ENCODE measurements at regions not wholly inside any gene's neighbourhood (a gene's known extent, or its start where the extent isn't known, plus 50 kb on each side); places are given as distances from the start of the nearest gene placed in this dataset.

DNA sequence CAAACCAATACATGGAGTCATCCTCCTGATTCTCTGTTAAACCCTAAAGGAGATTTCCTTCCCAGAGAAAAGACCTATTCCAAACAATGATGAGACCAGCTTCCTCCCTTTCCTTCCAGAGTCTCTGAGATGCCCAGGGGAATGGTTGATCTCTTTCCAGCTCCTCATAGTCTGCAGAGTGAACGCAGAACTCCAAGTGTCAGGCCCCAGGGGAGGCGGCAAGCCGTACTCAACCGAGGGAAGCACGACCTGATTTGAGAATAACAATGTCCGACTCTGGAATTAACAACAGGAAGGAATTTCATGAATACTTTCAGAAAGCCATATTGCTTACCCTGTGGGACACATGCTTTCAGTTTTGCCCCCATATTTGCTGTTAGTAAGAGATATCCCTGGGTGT, 241.7 kb upstream of the GLI3 start:
- Histone ChIP-seq H3K4me3 (ENCODE audit: low read depth in 1 of 2, low read length in 1 of 2) (no peak overlapping the region), H3K27me3 (no peaks in the 10 kb centered on the region), H3K9me3 (no peaks in the 10 kb centered on the region), H3K4me1 (ENCODE audit: control insufficient read depth in 1 of 2, insufficient read depth in 1 of 2, low read depth in 1 of 2, low read length in 1 of 2) (no peaks in the 10 kb centered on the region), H3K36me3 (no peaks in the 10 kb centered on the region), H3K27ac (no peak overlapping the region)
- TF ChIP-seq, protein P1, sequence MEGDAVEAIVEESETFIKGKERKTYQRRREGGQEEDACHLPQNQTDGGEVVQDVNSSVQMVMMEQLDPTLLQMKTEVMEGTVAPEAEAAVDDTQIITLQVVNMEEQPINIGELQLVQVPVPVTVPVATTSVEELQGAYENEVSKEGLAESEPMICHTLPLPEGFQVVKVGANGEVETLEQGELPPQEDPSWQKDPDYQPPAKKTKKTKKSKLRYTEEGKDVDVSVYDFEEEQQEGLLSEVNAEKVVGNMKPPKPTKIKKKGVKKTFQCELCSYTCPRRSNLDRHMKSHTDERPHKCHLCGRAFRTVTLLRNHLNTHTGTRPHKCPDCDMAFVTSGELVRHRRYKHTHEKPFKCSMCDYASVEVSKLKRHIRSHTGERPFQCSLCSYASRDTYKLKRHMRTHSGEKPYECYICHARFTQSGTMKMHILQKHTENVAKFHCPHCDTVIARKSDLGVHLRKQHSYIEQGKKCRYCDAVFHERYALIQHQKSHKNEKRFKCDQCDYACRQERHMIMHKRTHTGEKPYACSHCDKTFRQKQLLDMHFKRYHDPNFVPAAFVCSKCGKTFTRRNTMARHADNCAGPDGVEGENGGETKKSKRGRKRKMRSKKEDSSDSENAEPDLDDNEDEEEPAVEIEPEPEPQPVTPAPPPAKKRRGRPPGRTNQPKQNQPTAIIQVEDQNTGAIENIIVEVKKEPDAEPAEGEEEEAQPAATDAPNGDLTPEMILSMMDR (IDR thresholded peaks at IDR 0.05) = no peak

DNA sequence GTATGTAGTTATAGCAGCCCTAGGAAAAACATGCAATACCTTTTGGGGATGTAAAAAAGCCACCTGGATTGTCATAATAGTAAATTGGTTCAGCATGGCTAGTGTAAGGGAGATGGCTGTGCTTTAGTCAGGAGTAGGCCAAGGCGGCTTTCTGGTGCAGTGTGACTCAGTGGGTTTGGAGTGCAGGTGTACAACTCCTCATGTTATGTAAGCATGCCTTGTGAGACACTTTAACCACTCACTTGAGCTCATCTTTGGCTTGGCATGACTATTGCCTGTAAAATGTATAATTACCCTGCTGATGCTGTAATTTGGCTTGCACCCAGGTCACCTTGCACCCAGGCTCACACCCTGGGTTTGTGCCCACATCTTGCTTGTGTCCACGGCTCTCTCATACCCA, 239.2 kb upstream of the GLI3 start:
- H3K27me3 ChIP-seq = no peaks in the 10 kb centered on the region
- TF ChIP-seq, protein P1 (IDR thresholded peaks at IDR 0.05) = no peak
- no peaks in the 10 kb centered on the region for H3K9me3 ChIP-seq
- no peaks in the 10 kb centered on the region for H3K4me1 ChIP-seq (ENCODE audit: control insufficient read depth in 1 of 2, insufficient read depth in 1 of 2, low read depth in 1 of 2, low read length in 1 of 2)
- no peak overlapping the region for H3K27ac ChIP-seq
- no peaks in the 10 kb centered on the region for H3K36me3 ChIP-seq
- H3K4me3 ChIP-seq (ENCODE audit: low read depth in 1 of 2, low read length in 1 of 2) = no peak overlapping the region

DNA sequence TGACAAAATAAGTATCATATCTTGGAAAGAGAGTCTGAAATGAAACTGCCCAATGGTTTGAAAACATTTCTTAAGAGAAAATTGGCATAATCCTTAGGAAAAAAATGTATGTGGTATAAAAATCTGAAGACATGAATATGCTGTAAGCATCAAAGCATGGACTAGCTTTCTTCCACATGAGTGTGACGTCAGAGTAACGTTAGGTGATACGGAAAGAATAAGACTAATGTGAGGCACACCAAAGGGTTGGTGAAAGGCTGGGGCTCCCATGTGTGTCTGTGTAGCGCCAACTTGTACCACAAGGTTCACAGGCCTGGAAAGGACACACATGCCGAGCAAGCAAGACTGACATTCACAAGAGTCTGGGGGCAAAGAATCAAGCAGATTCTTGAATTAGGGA, 238.1 kb upstream of the GLI3 start:
- TF ChIP-seq, protein P1 (IDR thresholded peaks at IDR 0.05) = no peak
- Histone ChIP-seq H3K36me3 (no peaks in the 10 kb centered on the region), H3K4me1 (ENCODE audit: control insufficient read depth in 1 of 2, insufficient read depth in 1 of 2, low read depth in 1 of 2, low read length in 1 of 2) (no peaks in the 10 kb centered on the region), H3K9me3 (no peaks in the 10 kb centered on the region), H3K27me3 (no peaks in the 10 kb centered on the region), H3K4me3 (ENCODE audit: low read depth in 1 of 2, low read length in 1 of 2) (no peak overlapping the region), H3K27ac (no peak overlapping the region)

DNA sequence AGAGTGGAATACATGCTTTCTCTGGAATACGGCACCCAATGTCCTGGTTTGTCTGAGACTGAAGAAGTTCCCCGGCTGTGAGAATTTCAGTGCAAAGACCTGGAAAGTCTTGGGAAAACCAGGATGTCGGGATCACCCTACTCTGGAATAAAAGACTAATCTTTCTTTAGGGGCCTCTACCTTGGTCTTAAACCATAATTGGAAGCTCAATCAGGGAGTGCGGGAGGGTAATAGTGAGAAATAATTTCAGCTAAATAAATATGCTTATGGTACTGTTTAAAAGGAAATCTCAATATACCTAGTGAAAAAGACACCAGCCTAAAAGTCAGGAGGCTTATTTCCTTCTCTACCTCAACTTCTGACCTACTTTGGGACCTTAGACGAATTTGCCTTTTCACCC, 236.1 kb upstream of the GLI3 start:
- Histone ChIP-seq H3K27me3 (no peaks in the 10 kb centered on the region), H3K27ac (no peak overlapping the region), H3K4me1 (ENCODE audit: control insufficient read depth in 1 of 2, insufficient read depth in 1 of 2, low read depth in 1 of 2, low read length in 1 of 2) (no peaks in the 10 kb centered on the region), H3K9me3 (no peaks in the 10 kb centered on the region), H3K36me3 (no peaks in the 10 kb centered on the region), H3K4me3 (ENCODE audit: low read depth in 1 of 2, low read length in 1 of 2) (no peak overlapping the region)
- TF ChIP-seq, protein P1 (IDR thresholded peaks at IDR 0.05) = no peak

DNA sequence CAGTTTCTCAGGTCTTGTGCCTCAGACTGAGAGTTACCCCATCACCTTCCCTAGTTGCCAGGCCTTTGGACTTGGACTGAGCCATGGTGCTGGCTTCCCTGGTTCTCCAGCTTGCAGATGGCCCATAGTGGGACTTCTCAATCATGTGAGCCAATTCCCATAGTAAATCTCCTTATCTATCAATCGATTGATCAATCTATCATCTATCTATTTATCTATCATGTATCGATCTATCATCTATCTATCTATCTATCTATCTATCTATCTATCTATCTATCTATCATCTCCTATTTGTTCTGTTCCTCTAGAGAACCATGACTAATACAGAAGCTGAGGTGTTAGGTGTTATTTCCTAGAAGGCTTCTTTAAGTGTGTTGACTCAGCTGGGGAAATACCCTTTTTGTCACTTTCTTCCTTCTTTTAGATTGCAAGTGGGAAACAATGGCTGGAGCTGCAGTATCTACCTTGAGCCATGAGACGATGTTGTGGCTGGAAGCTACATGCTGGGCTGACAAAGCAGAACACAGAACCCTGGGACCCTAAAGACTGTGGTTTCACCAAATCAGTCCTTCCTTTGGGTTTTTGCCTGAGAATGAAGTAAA, 234.7 kb upstream of the GLI3 start:
- Histone ChIP-seq H3K27me3 (no peaks in the 10 kb centered on the region), H3K27ac (no peak overlapping the region), H3K36me3 (no peaks in the 10 kb centered on the region), H3K9me3 (no peaks in the 10 kb centered on the region), H3K4me1 (ENCODE audit: control insufficient read depth in 1 of 2, insufficient read depth in 1 of 2, low read depth in 1 of 2, low read length in 1 of 2) (no peaks in the 10 kb centered on the region), H3K4me3 (ENCODE audit: low read depth in 1 of 2, low read length in 1 of 2) (no peak overlapping the region)
- TF ChIP-seq, protein P1 (IDR thresholded peaks at IDR 0.05) = no peak

DNA sequence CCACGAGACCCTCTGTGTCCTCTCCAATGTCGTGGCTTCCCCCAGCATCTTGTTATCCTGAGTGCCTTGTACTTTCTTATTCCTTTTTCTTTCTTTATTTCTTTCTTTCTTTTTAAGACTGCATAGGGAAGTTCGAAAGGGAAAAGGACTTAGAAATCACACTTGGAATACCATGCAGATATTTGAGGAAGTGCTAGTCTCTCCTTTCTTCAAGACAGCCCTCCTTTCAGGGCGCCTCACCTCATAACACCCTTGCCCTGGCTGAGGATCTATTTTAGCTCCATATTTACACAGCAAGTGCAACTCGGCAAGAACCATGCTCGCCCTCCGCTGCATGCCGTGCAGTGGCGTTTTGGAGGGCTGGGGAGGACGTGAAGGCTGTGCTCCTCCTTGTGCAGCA, 232.3 kb upstream of the GLI3 start:
- no peak overlapping the region for H3K4me3 ChIP-seq (ENCODE audit: low read depth in 1 of 2, low read length in 1 of 2)
- H3K27ac ChIP-seq = no peak overlapping the region
- TF ChIP-seq, protein P1 (IDR thresholded peaks at IDR 0.05) = no peak
- H3K36me3 ChIP-seq = no peaks in the 10 kb centered on the region
- no peaks in the 10 kb centered on the region for H3K27me3 ChIP-seq
- H3K9me3 ChIP-seq = no peaks in the 10 kb centered on the region
- no peaks in the 10 kb centered on the region for H3K4me1 ChIP-seq (ENCODE audit: control insufficient read depth in 1 of 2, insufficient read depth in 1 of 2, low read depth in 1 of 2, low read length in 1 of 2)
